SK-N-SH treated with all-trans-retinoic acid at 6 μM for 48 hours (cell line): ENCODE measurements at regions not wholly inside any gene's neighbourhood (a gene's known extent, or its start where the extent isn't known, plus 50 kb on each side); places are given as distances from the start of the nearest gene placed in this dataset.

Experiments
- ATAC-seq: fragments of 200-7000 bp; cut with Tn5 transposase; 3 replicates; pipeline ENCODE4 v1.9.1; 2020; ENCODE audit warnings: mild to moderate bottlenecking, moderate library complexity
- ARNTL ChIP-seq: fragments of 450-650 bp; formaldehyde crosslinking; IDR thresholded peaks from 2 replicates; pipeline ENCODE4 v1.5.0; 2020; ENCODE audit warnings: low read depth, mild to moderate bottlenecking, moderate library complexity, borderline replicate concordance
- BACH2 ChIP-seq: fragments of 250-450 bp; sonication (Bioruptor Pico); IDR thresholded peaks from 2 replicates; pipeline ENCODE4 v1.9.0; 2021; ENCODE audit warnings: mild to moderate bottlenecking, borderline replicate concordance
- CSDC2 ChIP-seq: fragments of 250-450 bp; sonication (Bioruptor Pico); IDR thresholded peaks from 2 replicates; pipeline ENCODE4 v1.5.0; 2020; ENCODE audit warnings: mild to moderate bottlenecking, moderate library complexity
- ESRRG ChIP-seq: fragments of 250-450 bp; sonication (Bioruptor Pico); IDR thresholded peaks from 2 replicates; pipeline ENCODE4 v1.6.1; 2021; ENCODE audit warnings: mild to moderate bottlenecking
- GLIS3 ChIP-seq: fragments of 250-450 bp; sonication (Bioruptor Pico); IDR thresholded peaks from 2 replicates; pipeline ENCODE4 v1.5.0; 2020; ENCODE audit warnings: mild to moderate bottlenecking, moderate library complexity
- ISL1 ChIP-seq: fragments of 250-450 bp; sonication (Bioruptor Pico); IDR thresholded peaks from 2 replicates; pipeline ENCODE4 v2.1.2; 2022; ENCODE audit warnings: mild to moderate bottlenecking, moderate library complexity
- OSR1 ChIP-seq: fragments of 250-450 bp; sonication (Bioruptor Pico); IDR thresholded peaks from 2 replicates; pipeline ENCODE4 v1.8.0; 2022; ENCODE audit warnings: moderate library complexity, mild to moderate bottlenecking, inconsistent platforms
- PPARA ChIP-seq: fragments of 250-450 bp; sonication (Bioruptor Pico); IDR thresholded peaks from 2 replicates; pipeline ENCODE4 v1.5.0; 2020; ENCODE audit warnings: mild to moderate bottlenecking, borderline replicate concordance
- RARB ChIP-seq: fragments of 250-450 bp; sonication (Bioruptor Pico); IDR thresholded peaks from 2 replicates; pipeline ENCODE4 v1.8.0; 2021; ENCODE audit warnings: mild to moderate bottlenecking, moderate library complexity
- SNAI2 ChIP-seq: fragments of 250-450 bp; sonication (Bioruptor Pico); IDR thresholded peaks from 2 replicates; pipeline ENCODE4 v1.5.0; 2020; ENCODE audit warnings: mild to moderate bottlenecking, moderate library complexity
- TCF4 ChIP-seq: fragments of 250-450 bp; sonication (Bioruptor Pico); IDR thresholded peaks from 2 replicates; pipeline ENCODE4 v1.8.0; 2021; ENCODE audit warnings: mild to moderate bottlenecking, moderate library complexity, borderline replicate concordance
- TOX ChIP-seq: fragments of 250-450 bp; sonication (Bioruptor Pico); IDR thresholded peaks from 2 replicates; pipeline ENCODE4 v1.8.0; 2021; ENCODE audit warnings: mild to moderate bottlenecking, moderate library complexity, borderline replicate concordance
- ZC3H10 ChIP-seq: fragments of 250-450 bp; sonication (Bioruptor Pico); IDR thresholded peaks from 2 replicates; pipeline ENCODE4 v1.5.1; 2021; ENCODE audit warnings: mild to moderate bottlenecking, moderate library complexity
- ZFP3 ChIP-seq: fragments of 250-450 bp; sonication (Bioruptor Pico); IDR thresholded peaks from 2 replicates; pipeline ENCODE4 v1.5.0; 2020; ENCODE audit warnings: mild to moderate bottlenecking, moderate library complexity
- ZFP30 ChIP-seq: fragments of 450-650 bp; formaldehyde crosslinking; IDR thresholded peaks from 2 replicates; pipeline ENCODE4 v1.5.0; 2022; ENCODE audit warnings: mild to moderate bottlenecking, moderate library complexity
- ZNF565 ChIP-seq: fragments of 450-650 bp; formaldehyde crosslinking; conservative IDR thresholded peaks from 2 replicates; pipeline ENCODE4 v1.5.0; 2020; ENCODE audit warnings: low read depth, mild to moderate bottlenecking, moderate library complexity
- ZNF70 ChIP-seq: fragments of 450-650 bp; formaldehyde crosslinking; IDR thresholded peaks from 2 replicates; pipeline ENCODE4 v1.5.0; 2020; ENCODE audit warnings: mild to moderate bottlenecking, moderate library complexity
- ZNF8 ChIP-seq: fragments of 450-650 bp; formaldehyde crosslinking; IDR thresholded peaks from 2 replicates; pipeline ENCODE4 v1.5.0; 2020; ENCODE audit warnings: mild to moderate bottlenecking, moderate library complexity
- TF ChIP-seq, protein P1 (sequence below): fragments of 250-450 bp; sonication (Bioruptor Pico); IDR thresholded peaks from 2 replicates; pipeline ENCODE4 v1.8.0; 2020; ENCODE audit warnings: mild to moderate bottlenecking, moderate library complexity, borderline replicate concordance
- TF ChIP-seq, protein P2 (sequence below): fragments of 250-450 bp; sonication (Bioruptor Pico); IDR thresholded peaks from 2 replicates; pipeline ENCODE4 v1.5.1; 2020; ENCODE audit warnings: low read depth, mild to moderate bottlenecking, moderate library complexity
- TF ChIP-seq, protein P3 (sequence below): fragments of 250-450 bp; sonication (Bioruptor Pico); IDR thresholded peaks from 2 replicates; pipeline ENCODE4 v1.8.0; 2021; ENCODE audit warnings: low read depth, mild to moderate bottlenecking, moderate library complexity, borderline replicate concordance
- TF ChIP-seq, protein P4 (sequence below): fragments of 250-450 bp; sonication (Bioruptor Pico); IDR thresholded peaks from 2 replicates; pipeline ENCODE4 v1.5.1; 2021; ENCODE audit warnings: mild to moderate bottlenecking, moderate library complexity
- TF ChIP-seq, protein P5 (sequence below): fragments of 250-450 bp; sonication (Bioruptor Pico); IDR thresholded peaks from 2 replicates; pipeline ENCODE4 v1.5.0; 2020; ENCODE audit warnings: mild to moderate bottlenecking, moderate library complexity

DNA sequence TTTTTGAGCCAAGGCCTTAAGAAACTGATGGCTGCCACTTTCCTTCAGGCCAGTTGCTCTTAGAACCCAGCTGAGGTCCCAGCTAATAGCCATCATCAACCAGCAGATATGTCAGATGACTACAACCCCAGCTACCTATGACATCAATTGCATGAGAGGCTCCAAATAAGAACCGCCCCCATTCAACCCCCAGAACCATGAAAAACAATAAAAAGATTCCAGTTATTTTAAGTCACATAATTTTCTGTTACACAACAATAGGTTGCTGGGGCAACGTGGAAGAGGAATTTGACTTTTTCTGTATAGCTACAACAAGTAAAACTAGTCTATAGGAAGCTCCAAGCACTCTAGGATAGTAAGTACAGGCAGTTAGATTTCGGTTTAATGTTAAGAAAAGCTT, 216.3 kb upstream of the MTNR1B start:
- ATAC-seq: no peak
- no peak for TF ChIP-seq ISL1 (CRISPR knock-in tag)
- TF ChIP-seq OSR1: no peak
- TF ChIP-seq ARNTL (CRISPR knock-in tag): no peak
- TF ChIP-seq, protein P1, sequence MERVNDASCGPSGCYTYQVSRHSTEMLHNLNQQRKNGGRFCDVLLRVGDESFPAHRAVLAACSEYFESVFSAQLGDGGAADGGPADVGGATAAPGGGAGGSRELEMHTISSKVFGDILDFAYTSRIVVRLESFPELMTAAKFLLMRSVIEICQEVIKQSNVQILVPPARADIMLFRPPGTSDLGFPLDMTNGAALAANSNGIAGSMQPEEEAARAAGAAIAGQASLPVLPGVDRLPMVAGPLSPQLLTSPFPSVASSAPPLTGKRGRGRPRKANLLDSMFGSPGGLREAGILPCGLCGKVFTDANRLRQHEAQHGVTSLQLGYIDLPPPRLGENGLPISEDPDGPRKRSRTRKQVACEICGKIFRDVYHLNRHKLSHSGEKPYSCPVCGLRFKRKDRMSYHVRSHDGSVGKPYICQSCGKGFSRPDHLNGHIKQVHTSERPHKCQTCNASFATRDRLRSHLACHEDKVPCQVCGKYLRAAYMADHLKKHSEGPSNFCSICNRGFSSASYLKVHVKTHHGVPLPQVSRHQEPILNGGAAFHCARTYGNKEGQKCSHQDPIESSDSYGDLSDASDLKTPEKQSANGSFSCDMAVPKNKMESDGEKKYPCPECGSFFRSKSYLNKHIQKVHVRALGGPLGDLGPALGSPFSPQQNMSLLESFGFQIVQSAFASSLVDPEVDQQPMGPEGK: no peak
- TF ChIP-seq CSDC2 (CRISPR knock-in tag): no peak
- no peak for TF ChIP-seq RARB
- TF ChIP-seq ZFP3 (CRISPR knock-in tag): no peak
- TF ChIP-seq ZFP30 (CRISPR knock-in tag): no peak
- no peak for TF ChIP-seq ZNF565 (CRISPR knock-in tag)
- TF ChIP-seq, protein P2, sequence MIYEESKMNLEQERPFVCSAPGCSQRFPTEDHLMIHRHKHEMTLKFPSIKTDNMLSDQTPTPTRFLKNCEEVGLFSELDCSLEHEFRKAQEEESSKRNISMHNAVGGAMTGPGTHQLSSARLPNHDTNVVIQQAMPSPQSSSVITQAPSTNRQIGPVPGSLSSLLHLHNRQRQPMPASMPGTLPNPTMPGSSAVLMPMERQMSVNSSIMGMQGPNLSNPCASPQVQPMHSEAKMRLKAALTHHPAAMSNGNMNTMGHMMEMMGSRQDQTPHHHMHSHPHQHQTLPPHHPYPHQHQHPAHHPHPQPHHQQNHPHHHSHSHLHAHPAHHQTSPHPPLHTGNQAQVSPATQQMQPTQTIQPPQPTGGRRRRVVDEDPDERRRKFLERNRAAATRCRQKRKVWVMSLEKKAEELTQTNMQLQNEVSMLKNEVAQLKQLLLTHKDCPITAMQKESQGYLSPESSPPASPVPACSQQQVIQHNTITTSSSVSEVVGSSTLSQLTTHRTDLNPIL: no peak
- TF ChIP-seq TCF4 (CRISPR knock-in tag): no peak
- no peak for TF ChIP-seq GLIS3 (CRISPR knock-in tag)
- TF ChIP-seq, protein P3, sequence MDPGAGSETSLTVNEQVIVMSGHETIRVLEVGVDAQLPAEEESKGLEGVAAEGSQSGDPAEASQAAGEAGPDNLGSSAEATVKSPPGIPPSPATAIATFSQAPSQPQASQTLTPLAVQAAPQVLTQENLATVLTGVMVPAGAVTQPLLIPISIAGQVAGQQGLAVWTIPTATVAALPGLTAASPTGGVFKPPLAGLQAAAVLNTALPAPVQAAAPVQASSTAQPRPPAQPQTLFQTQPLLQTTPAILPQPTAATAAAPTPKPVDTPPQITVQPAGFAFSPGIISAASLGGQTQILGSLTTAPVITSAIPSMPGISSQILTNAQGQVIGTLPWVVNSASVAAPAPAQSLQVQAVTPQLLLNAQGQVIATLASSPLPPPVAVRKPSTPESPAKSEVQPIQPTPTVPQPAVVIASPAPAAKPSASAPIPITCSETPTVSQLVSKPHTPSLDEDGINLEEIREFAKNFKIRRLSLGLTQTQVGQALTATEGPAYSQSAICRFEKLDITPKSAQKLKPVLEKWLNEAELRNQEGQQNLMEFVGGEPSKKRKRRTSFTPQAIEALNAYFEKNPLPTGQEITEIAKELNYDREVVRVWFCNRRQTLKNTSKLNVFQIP (CRISPR knock-in tag): no peak
- TF ChIP-seq TOX (CRISPR knock-in tag): no peak
- no peak for TF ChIP-seq PPARA
- no peak for TF ChIP-seq ZNF8 (CRISPR knock-in tag)
- TF ChIP-seq, all 23 proteins: peak for 0

DNA sequence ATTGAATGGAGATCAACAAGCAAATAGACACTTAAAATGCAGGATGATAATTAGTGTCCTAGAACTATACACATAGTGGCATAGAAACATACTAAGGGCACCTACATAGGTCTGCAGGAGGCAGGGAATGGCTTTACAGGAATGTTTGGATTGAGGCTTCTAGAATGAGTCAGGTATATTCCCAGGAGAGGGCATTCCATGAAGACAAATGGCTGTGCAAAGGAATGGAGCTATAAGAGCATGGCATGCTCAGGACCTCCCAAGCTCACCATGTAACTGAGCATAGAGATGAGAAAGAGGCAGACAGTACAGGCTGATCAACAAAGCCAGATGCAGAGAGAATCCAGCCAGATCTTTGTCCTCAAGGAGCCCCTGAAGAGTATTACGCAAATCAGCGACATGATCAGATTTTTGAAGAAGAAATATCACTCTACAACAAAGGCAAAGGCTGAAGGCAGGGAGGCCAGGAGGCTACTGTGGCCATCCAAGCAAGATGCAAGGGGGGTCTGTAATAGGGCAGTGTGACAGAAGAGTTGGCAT, 211.1 kb upstream of the MTNR1B start:
- no peak for ATAC-seq
- TF ChIP-seq, protein P2: no peak
- TF ChIP-seq TCF4 (CRISPR knock-in tag): no peak
- no peak for TF ChIP-seq ISL1 (CRISPR knock-in tag)
- no peak for TF ChIP-seq ZFP30 (CRISPR knock-in tag)
- TF ChIP-seq SNAI2 (CRISPR knock-in tag): no peak
- TF ChIP-seq, protein P4, sequence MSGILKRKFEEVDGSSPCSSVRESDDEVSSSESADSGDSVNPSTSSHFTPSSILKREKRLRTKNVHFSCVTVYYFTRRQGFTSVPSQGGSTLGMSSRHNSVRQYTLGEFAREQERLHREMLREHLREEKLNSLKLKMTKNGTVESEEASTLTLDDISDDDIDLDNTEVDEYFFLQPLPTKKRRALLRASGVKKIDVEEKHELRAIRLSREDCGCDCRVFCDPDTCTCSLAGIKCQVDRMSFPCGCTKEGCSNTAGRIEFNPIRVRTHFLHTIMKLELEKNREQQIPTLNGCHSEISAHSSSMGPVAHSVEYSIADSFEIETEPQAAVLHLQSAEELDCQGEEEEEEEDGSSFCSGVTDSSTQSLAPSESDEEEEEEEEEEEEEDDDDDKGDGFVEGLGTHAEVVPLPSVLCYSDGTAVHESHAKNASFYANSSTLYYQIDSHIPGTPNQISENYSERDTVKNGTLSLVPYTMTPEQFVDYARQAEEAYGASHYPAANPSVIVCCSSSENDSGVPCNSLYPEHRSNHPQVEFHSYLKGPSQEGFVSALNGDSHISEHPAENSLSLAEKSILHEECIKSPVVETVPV: no peak

DNA sequence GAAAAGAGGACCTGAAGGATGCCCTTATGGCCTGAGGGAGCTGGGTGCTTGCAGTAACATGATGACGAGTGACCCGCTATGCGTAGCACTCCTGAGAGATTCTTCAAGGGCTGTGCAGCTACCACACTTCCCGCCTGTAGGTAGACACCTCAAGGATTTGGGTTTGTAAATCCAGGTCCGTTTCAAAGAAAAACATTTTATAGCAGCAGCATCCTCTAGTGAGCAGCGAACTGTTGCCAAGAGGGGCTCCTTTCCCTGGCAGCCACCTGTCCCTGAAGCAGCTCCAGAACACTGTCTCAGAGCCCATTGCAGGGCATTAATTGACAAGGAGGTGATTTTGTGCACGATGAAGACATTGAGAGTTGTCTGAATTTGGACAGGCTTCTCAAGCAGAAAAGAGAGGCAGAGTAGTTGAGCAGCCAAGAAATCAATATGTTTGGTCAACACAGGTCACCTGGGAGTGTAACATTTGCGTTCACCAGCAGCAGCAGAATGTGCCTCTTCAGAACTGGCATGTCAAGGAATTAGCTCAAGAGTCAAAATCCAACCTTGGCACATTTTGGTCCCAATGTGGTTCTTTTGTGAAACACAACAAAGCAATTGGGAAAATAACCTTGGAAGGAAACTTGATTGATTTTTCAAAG, 209.8 kb upstream of the MTNR1B start:
- no peak for TF ChIP-seq BACH2 (CRISPR knock-in tag)
- no peak for TF ChIP-seq ZC3H10
- no peak for TF ChIP-seq CSDC2 (CRISPR knock-in tag)
- no peak for TF ChIP-seq ZNF8 (CRISPR knock-in tag)
- no peak for TF ChIP-seq ESRRG (CRISPR knock-in tag)
- no peak for TF ChIP-seq ZNF565 (CRISPR knock-in tag)
- no peak for TF ChIP-seq PPARA
- TF ChIP-seq, protein P4: no peak
- TF ChIP-seq, protein P2: no peak
- TF ChIP-seq ZFP30 (CRISPR knock-in tag): no peak
- no peak for TF ChIP-seq ZNF70
- TF ChIP-seq OSR1: no peak
- TF ChIP-seq, protein P5, sequence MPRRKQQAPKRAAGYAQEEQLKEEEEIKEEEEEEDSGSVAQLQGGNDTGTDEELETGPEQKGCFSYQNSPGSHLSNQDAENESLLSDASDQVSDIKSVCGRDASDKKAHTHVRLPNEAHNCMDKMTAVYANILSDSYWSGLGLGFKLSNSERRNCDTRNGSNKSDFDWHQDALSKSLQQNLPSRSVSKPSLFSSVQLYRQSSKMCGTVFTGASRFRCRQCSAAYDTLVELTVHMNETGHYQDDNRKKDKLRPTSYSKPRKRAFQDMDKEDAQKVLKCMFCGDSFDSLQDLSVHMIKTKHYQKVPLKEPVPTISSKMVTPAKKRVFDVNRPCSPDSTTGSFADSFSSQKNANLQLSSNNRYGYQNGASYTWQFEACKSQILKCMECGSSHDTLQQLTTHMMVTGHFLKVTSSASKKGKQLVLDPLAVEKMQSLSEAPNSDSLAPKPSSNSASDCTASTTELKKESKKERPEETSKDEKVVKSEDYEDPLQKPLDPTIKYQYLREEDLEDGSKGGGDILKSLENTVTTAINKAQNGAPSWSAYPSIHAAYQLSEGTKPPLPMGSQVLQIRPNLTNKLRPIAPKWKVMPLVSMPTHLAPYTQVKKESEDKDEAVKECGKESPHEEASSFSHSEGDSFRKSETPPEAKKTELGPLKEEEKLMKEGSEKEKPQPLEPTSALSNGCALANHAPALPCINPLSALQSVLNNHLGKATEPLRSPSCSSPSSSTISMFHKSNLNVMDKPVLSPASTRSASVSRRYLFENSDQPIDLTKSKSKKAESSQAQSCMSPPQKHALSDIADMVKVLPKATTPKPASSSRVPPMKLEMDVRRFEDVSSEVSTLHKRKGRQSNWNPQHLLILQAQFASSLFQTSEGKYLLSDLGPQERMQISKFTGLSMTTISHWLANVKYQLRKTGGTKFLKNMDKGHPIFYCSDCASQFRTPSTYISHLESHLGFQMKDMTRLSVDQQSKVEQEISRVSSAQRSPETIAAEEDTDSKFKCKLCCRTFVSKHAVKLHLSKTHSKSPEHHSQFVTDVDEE (CRISPR knock-in tag): no peak
- TF ChIP-seq SNAI2 (CRISPR knock-in tag): no peak
- no peak for ATAC-seq
